ENCODE measurements at regions not wholly inside any gene's neighbourhood (a gene's known extent, or its start where the extent isn't known, plus 50 kb on each side); places are given as distances from the start of the nearest gene placed in this dataset.

DNA sequence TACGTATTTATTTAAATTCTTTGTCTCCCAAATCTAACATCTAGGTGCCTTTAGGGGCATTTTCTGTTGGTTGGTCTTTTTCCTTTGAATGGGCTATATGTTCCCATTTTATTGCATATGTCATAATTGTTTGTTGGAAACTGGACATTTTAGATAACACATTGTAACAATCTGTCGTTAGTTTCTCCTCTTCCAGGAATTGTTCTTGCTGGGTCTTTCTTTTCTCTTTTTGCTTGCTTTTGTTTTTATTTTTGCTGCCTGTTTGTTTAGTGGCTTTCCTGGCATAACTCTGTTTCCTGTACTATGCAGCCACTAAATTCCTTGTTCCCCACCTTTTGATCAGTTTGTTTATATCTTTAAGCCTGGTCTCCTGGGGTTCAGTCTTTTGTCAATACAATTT, 244.3 kb upstream of the RTL1 start:
- TF ChIP-seq, protein P1, sequence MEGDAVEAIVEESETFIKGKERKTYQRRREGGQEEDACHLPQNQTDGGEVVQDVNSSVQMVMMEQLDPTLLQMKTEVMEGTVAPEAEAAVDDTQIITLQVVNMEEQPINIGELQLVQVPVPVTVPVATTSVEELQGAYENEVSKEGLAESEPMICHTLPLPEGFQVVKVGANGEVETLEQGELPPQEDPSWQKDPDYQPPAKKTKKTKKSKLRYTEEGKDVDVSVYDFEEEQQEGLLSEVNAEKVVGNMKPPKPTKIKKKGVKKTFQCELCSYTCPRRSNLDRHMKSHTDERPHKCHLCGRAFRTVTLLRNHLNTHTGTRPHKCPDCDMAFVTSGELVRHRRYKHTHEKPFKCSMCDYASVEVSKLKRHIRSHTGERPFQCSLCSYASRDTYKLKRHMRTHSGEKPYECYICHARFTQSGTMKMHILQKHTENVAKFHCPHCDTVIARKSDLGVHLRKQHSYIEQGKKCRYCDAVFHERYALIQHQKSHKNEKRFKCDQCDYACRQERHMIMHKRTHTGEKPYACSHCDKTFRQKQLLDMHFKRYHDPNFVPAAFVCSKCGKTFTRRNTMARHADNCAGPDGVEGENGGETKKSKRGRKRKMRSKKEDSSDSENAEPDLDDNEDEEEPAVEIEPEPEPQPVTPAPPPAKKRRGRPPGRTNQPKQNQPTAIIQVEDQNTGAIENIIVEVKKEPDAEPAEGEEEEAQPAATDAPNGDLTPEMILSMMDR (IDR thresholded peaks at IDR 0.05): no peak
- TF ChIP-seq POLR2AphosphoS5 (IDR thresholded peaks at IDR 0.05) (no peak), POLR2A (IDR thresholded peaks at IDR 0.05) (no peak)
